GM12874 (cell line): ENCODE measurements at regions not wholly inside any gene's neighbourhood (a gene's known extent, or its start where the extent isn't known, plus 50 kb on each side); places are given as distances from the start of the nearest gene placed in this dataset.

Experiments
- TF ChIP-seq, protein P1 (sequence below): IDR thresholded peaks from 2 replicates; pipeline ENCODE4 v1.5.1; 2011; ENCODE audit warnings: low read depth, mild to moderate bottlenecking, control low read depth, low read length, moderate library complexity; ENCODE audit not compliant: insufficient read depth

DNA sequence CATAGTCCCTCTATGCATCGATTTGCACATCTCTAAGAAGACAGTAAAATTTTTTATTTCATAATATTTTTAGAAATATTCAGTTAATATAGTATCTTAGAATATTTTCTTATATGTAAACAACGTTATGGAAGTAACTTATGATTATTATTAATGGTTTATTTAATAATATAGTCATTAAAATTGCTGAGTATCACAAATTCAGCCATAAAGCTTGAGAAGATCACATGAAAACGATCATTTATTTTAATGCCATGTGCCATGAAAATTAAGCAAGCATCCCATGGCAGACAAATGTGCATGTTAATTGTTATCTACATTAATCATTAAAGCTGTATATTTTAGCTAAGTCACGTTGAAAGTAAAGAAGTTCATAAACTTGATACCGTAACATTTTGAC, 907.1 kb downstream of the KCNT2 start:
- TF ChIP-seq, protein P1, sequence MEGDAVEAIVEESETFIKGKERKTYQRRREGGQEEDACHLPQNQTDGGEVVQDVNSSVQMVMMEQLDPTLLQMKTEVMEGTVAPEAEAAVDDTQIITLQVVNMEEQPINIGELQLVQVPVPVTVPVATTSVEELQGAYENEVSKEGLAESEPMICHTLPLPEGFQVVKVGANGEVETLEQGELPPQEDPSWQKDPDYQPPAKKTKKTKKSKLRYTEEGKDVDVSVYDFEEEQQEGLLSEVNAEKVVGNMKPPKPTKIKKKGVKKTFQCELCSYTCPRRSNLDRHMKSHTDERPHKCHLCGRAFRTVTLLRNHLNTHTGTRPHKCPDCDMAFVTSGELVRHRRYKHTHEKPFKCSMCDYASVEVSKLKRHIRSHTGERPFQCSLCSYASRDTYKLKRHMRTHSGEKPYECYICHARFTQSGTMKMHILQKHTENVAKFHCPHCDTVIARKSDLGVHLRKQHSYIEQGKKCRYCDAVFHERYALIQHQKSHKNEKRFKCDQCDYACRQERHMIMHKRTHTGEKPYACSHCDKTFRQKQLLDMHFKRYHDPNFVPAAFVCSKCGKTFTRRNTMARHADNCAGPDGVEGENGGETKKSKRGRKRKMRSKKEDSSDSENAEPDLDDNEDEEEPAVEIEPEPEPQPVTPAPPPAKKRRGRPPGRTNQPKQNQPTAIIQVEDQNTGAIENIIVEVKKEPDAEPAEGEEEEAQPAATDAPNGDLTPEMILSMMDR = no peak

DNA sequence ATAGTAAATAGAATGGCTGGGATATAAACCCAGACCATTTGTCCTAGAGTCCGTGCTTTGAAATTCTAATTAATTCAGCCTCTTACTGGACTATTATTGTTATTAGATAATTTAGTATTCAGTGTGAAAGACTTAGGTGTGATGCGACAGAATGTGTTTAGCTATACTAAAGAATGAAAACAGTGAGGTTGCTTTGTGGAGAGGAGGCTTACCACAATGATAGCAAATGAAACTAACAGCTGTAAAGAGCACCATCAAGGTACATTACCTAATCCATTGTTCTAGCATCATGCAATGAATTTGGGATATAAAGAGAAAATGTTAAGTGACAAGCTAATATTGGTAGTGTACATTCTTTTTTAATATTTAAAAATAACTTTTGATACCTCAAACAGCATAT, 911.1 kb downstream of the KCNT2 start:
- TF ChIP-seq, protein P1 = no peak

DNA sequence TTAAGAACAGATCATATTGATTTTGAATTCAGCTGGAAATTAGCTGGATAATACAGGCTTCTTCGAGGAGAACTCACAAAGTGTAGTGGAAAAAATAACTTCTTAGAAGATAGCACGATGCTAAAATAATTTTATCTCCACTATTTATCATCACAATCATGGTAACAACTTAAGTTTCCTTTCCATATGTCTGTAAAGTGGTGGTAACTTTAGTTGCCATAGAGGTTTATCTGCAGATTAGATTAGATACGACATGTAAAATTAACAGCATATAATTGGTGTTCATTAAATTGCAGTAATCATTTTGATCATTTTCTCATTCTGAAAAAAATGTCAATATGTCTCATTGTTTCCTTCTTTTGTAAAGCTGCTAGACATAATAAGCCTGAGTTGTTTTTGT, 921.5 kb downstream of the KCNT2 start:
- TF ChIP-seq, protein P1 = no peak

DNA sequence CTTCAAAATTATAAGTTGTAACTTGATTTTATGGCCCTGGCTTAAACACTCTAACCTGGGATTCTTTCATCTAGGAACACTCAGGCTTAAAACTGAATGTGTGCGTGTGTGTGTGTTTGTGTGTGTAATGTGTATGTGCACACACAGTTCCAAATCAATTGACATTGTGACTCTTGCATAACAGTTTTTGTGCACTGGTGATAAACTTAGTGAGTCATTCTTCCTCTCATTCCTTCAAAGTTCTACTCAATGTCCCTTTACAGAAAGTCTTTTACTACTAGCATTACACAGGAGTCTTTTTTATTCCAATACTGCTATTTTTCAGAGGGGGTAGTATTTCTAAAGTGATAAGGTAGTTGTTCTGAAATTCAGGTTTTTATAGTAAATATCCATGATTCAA, 943.6 kb downstream of the KCNT2 start:
- TF ChIP-seq, protein P1 = no peak

DNA sequence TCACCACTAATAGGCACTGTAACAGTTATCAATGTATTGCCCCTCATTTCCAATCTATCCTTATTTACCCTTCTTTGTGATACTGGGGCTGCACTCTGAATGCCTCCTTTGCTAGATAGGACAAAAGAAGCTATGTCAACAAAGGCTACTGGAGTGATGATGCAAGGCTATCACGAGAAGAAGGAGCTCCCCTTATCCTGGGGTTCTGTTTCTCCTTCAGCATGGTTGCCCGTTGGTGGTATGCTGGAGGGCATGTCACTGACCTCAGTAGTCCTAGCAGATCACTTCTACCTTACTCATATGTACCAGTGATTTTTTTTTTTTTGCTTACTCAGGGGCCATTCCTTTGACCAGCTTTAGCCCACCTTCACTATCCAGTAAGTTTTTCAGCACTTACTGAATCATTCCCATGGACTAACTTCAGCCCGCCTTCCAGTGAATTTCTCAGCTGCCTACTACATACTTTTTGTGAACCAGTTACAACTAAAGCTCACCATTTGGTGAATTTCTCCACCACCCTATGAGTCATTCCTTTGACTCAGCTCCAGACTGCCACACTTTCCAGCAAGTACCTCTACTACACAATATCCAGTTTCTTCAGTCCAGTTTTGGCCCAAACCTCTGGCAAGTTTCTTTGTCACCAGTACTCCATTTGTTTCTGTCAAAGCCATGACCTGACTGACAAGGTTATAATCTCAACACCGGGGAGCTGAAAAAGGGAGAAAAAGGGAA, 944.5 kb downstream of the KCNT2 start:
- TF ChIP-seq, protein P1 = no peak

DNA sequence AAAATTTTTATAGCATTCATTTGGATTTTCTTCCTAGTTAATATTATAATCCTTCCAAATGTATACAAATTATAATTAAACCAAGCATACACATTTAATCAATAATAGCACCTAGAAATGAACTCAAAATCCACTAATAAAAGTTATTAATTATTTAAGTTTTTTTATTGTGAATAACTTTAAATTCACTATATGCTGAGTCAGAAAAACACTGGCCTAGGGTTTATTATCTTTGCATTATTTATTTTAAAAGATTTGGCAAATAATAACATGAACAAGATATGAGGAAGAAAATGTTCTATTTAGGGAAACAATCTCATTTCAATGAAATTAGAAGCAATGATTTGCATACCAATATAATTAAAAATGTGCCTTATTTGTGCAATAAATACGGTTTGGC, 951.5 kb downstream of the KCNT2 start:
- TF ChIP-seq, protein P1 = no peak

DNA sequence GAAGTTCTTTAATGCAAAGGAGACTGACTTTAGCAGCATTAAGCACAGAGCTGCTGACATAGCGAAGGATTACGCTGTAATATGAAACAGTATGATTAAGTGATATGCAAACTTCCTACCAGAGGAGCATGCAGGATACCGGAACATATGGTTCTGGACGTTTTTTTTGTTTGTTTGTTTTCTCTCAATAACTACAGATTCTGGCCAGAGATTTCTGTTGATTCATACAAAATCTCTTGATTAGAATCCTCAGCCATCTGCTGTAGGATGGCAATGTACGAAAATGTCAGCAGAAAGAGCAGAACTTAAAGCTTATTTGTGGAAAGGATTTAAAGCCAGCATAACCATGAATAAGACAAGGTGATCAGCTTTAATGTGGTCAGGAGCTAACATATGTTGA, 970.7 kb downstream of the KCNT2 start:
- TF ChIP-seq, protein P1 = no peak
